ENCODE measurements at regions not wholly inside any gene's neighbourhood (a gene's known extent, or its start where the extent isn't known, plus 50 kb on each side); places are given as distances from the start of the nearest gene placed in this dataset.
A peak's percentile ranks its signal among the peaks of the same experiment; 100 is the strongest.
"Not testable (repeated sequence)": the region's sequence is repeated elsewhere in the genome, so short reads cannot be mapped to it uniquely, and the experiment has no call there.

DNA sequence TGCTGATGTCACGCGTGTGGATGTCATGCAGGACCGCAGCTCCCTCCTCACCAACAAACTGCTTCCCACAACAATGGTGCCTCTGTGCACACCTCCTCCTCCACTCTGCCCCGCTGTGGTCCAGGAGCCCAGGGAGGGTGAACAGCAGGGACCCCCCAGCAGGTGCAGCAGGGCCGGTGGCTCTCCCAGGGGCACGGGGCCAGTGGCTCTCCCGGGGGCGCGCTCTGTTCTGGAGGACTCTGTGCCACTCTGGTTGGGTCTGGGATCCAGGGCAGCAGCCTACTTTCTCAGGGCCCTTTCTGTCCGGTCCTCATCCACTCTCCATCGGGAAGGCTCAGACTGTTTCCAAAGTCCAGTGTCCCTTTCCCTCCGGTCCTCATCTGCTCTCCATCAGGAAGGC, 153.0 kb upstream of the ZNF469 start:
- H2AK5ac ChIP-seq (ENCODE audit: insufficient read length, low read length); DNase-seq; H3K9ac ChIP-seq (ENCODE audit: extremely low read depth, insufficient read length, low read length): not testable (repeated sequence)

GRCh38 chr16:88230276-88230966, 152.3 kb upstream of the ZNF469 start:
- H2AFZ ChIP-seq (ENCODE audit: low read length); H4K5ac ChIP-seq (ENCODE audit: insufficient read length, low read depth, low read length); H3K4me2 ChIP-seq (ENCODE audit: insufficient read depth, insufficient read length, low read length); H2BK12ac ChIP-seq (ENCODE audit: insufficient read length, low read depth, low read length); H3K4ac ChIP-seq (ENCODE audit: low read depth, low read length); H3K4me1 Mint-ChIP-seq; H3K36me3 Mint-ChIP-seq (ENCODE audit: insufficient read depth in 1 of 3, low read depth in 3 of 3); DNase-seq; H3K23me2 ChIP-seq (ENCODE audit: insufficient read length, low read depth, low read length, poor library complexity, severe bottlenecking); H2BK15ac ChIP-seq (ENCODE audit: low read depth, low read length); H3K23ac ChIP-seq (ENCODE audit: insufficient read length, low read depth, low read length); H3K4me3 Mint-ChIP-seq; H3K9ac ChIP-seq (ENCODE audit: extremely low read depth, insufficient read length, low read length); H3K27me3 Mint-ChIP-seq (ENCODE audit: low read depth); H3K9me3 Mint-ChIP-seq; H3K9me3 ChIP-seq (ENCODE audit: control insufficient read depth, low read depth, low read length); H3K18ac ChIP-seq (ENCODE audit: insufficient read length, low read depth, low read length); H4K8ac ChIP-seq (replicated peaks; ENCODE audit: insufficient read length, low read depth, low read length); H4K91ac ChIP-seq (ENCODE audit: insufficient read length, low read depth, low read length); H3K27ac ChIP-seq (ENCODE audit: insufficient read length, low read depth, low read length); H3K56ac ChIP-seq (ENCODE audit: insufficient read length, low read depth, low read length); H4K20me1 ChIP-seq (ENCODE audit: control insufficient read depth, insufficient read depth, insufficient read length); H2BK5ac ChIP-seq (ENCODE audit: insufficient read length, low read length); H3K79me1 ChIP-seq (ENCODE audit: insufficient read depth, low read depth, low read length, poor library complexity, severe bottlenecking); H2BK20ac ChIP-seq (ENCODE audit: low read depth, low read length, poor library complexity, severe bottlenecking); H3K4me1 ChIP-seq (ENCODE audit: insufficient read depth, low read length); H3K79me2 ChIP-seq (ENCODE audit: insufficient read depth, low read length); H3K27me3 ChIP-seq (ENCODE audit: insufficient read depth, low read length); H3T11ph ChIP-seq (ENCODE audit: low read length); H3K14ac ChIP-seq (ENCODE audit: insufficient read depth, low read length); H2BK120ac ChIP-seq (ENCODE audit: low read depth, low read length, poor library complexity, severe bottlenecking); H2AK5ac ChIP-seq (ENCODE audit: insufficient read length, low read length): not testable (repeated sequence)
- peak overlapping the region in 1 of 3 experiments; percentile 68; a peak in 1 of 7 replicates for H3K27ac Mint-ChIP-seq
- no CpG with 5 or more reads among the region's 24 CpGs for WGBS (ENCODE audit: extremely low coverage, insufficient read length, low lambda C conversion rate)

More for the DNA sequence above, 153.0 kb upstream of the ZNF469 start:
- not testable (repeated sequence) for H4K5ac ChIP-seq (ENCODE audit: insufficient read length, low read depth, low read length); H3K23ac ChIP-seq (ENCODE audit: insufficient read length, low read depth, low read length); H3K4me1 ChIP-seq (ENCODE audit: insufficient read depth, low read length); H3K4ac ChIP-seq (ENCODE audit: low read depth, low read length); H2BK15ac ChIP-seq (ENCODE audit: low read depth, low read length); H2AFZ ChIP-seq (ENCODE audit: low read length); H3K56ac ChIP-seq (ENCODE audit: insufficient read length, low read depth, low read length); H2BK20ac ChIP-seq (ENCODE audit: low read depth, low read length, poor library complexity, severe bottlenecking); H3K18ac ChIP-seq (ENCODE audit: insufficient read length, low read depth, low read length); H4K20me1 ChIP-seq (ENCODE audit: control insufficient read depth, insufficient read depth, insufficient read length); H3K4me3 Mint-ChIP-seq; H3K27ac Mint-ChIP-seq; H4K8ac ChIP-seq (replicated peaks; ENCODE audit: insufficient read length, low read depth, low read length); H3K23me2 ChIP-seq (ENCODE audit: insufficient read length, low read depth, low read length, poor library complexity, severe bottlenecking); H3K79me1 ChIP-seq (ENCODE audit: insufficient read depth, low read depth, low read length, poor library complexity, severe bottlenecking); H3K27ac ChIP-seq (ENCODE audit: insufficient read length, low read depth, low read length); H4K91ac ChIP-seq (ENCODE audit: insufficient read length, low read depth, low read length); H3K79me2 ChIP-seq (ENCODE audit: insufficient read depth, low read length); H3K9me3 Mint-ChIP-seq; H3T11ph ChIP-seq (ENCODE audit: low read length); H3K36me3 Mint-ChIP-seq (ENCODE audit: insufficient read depth in 1 of 3, low read depth in 3 of 3); H2BK5ac ChIP-seq (ENCODE audit: insufficient read length, low read length); H3K9me3 ChIP-seq (ENCODE audit: control insufficient read depth, low read depth, low read length); H3K4me2 ChIP-seq (ENCODE audit: insufficient read depth, insufficient read length, low read length); H3K4me1 Mint-ChIP-seq; H2BK120ac ChIP-seq (ENCODE audit: low read depth, low read length, poor library complexity, severe bottlenecking); H3K27me3 ChIP-seq (ENCODE audit: insufficient read depth, low read length); H2BK12ac ChIP-seq (ENCODE audit: insufficient read length, low read depth, low read length); H3K27me3 Mint-ChIP-seq (ENCODE audit: low read depth); H3K14ac ChIP-seq (ENCODE audit: insufficient read depth, low read length)
- no CpG with 5 or more reads among the region's 12 CpGs for WGBS (ENCODE audit: extremely low coverage, insufficient read length, low lambda C conversion rate)

All from H9 (cell line).